ENCODE measurements at regions not wholly inside any gene's neighbourhood (a gene's known extent, or its start where the extent isn't known, plus 50 kb on each side); places are given as distances from the start of the nearest gene placed in this dataset.

- no peak overlapping the region for H3K4me3 ChIP-seq (ENCODE audit: low read length)
- TF ChIP-seq CTCF (conservative IDR thresholded peaks at IDR 0.05; ENCODE audit: low read length), result no peak
- DNase-seq (ENCODE audit: low read depth), result no peak
Observed at GRCh38 chr12:93242154-93242972, 135.4 kb upstream of the NUDT4 start.

GRCh38 chr12:93243382-93243688, 134.4 kb upstream of the NUDT4 start:
- DNase-seq (ENCODE audit: low read depth), result no peak
- TF ChIP-seq CTCF (conservative IDR thresholded peaks at IDR 0.05; ENCODE audit: low read length), result no peak
- H3K4me3 ChIP-seq (ENCODE audit: low read length), result no peak overlapping the region

- no peak for TF ChIP-seq CTCF (conservative IDR thresholded peaks at IDR 0.05; ENCODE audit: low read length)
- DNase-seq (ENCODE audit: low read depth), result peak; percentile 86
- H3K4me3 ChIP-seq (ENCODE audit: low read length), result no peak overlapping the region
Observed at GRCh38 chr12:93243689-93244513, 133.8 kb upstream of the NUDT4 start.

GRCh38 chr12:93244514-93245077, 133.1 kb upstream of the NUDT4 start:
- no peak for DNase-seq (ENCODE audit: low read depth)

GRCh38 chr12:93245543-93245942, 132.2 kb upstream of the NUDT4 start:
- no peak overlapping the region for H3K4me3 ChIP-seq (ENCODE audit: low read length)
- no peak for TF ChIP-seq CTCF (conservative IDR thresholded peaks at IDR 0.05; ENCODE audit: low read length)
- DNase-seq (ENCODE audit: low read depth), result no peak

More at GRCh38 chr12:93244514-93245077, 133.1 kb upstream of the NUDT4 start:
- TF ChIP-seq CTCF (conservative IDR thresholded peaks at IDR 0.05; ENCODE audit: low read length), result no peak
- H3K4me3 ChIP-seq (ENCODE audit: low read length), result no peak overlapping the region

- no peak for TF ChIP-seq CTCF (conservative IDR thresholded peaks at IDR 0.05; ENCODE audit: low read length)
- no peak for DNase-seq (ENCODE audit: low read depth)
Observed at GRCh38 chr12:93247313-93247991, 130.3 kb upstream of the NUDT4 start.

More at GRCh38 chr12:93247313-93247991, 130.3 kb upstream of the NUDT4 start:
- H3K4me3 ChIP-seq (ENCODE audit: low read length), result no peak overlapping the region

All from AG10803 (cell line).